T47D (cell line): ENCODE measurements at regions not wholly inside any gene's neighbourhood (a gene's known extent, or its start where the extent isn't known, plus 50 kb on each side); places are given as distances from the start of the nearest gene placed in this dataset.
"Not testable (repeated sequence)": the region's sequence is repeated elsewhere in the genome, so short reads cannot be mapped to it uniquely, and the experiment has no call there.

Source experiments
- DNase-seq, 2 experiments: peaks; one replicate each; pipeline versions ENCODE4 v3.0.0 to v3.0.0-alpha.2; 2011 to 2012; ENCODE audit warnings: low read depth in 1 of 2, low spot score in 1 of 2
- JUND ChIP-seq: IDR thresholded peaks from 2 replicates; pipeline ENCODE4 v1.6.1; 2012; ENCODE audit warnings: low read depth
- in situ Hi-C: cut with HindIII; loops from 2 replicates; pipeline ENCODE4 v1.10.0; 2016; ENCODE audit warnings: low sequenced_read_pairs, low pct_unique_long_range_greater_than_20kb

DNA sequence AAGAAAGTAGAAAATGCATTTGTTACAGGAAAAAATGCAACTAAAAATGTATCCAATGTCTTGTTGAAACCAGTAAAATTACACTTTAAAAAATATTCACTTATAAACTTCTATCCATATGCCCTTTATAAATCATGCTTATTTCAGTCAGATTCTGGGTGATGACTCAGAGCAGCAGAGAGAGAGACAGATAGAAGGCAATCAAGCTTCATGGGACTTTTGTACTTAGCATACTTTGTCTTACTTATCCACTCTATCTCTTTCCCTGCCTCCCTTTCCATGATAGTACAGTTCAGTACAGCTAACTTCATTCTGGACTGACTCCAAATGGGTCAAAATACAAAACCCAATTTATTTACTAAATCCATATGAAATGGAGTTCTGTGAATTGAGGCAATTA is 1438.2 kb downstream of the ZPLD1 start:
- in situ Hi-C loops, result no loop called here
- TF ChIP-seq JUND, result no peak

DNA sequence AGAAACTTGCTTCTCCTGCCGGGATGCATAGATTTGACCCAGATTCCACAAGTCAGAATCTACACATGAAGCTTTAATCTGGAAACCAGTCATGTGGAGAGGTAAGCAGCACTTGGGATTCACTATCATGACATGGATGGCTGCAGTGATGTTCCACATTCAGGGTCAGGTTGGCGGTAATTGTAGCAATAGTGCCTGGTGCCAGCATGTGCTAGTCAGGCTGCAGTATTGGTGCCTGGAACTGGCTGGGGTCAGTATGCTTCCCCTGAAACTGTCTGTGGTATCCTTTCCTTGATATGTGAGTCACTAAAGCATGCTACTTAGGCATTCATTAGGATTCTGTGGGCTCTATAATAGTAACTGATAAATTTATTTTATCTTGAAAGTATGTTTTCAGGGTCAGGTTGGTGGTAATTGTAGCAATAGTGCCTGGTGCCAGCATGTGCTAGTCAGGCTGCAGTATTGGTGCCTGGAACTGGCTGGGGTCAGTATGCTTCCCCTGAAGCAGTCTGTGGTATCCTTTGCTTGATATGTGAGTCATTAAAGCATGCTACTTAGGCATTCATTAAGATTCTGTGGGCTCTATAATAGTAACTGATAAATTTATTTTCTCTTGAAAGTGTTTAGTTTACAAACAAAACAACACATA is 1439.2 kb downstream of the ZPLD1 start:
- in situ Hi-C loops, result no loop called here
- no peak for DNase-seq
- TF ChIP-seq JUND, result no peak

More for the DNA sequence above, 1438.2 kb downstream of the ZPLD1 start:
- no peak for DNase-seq

DNA sequence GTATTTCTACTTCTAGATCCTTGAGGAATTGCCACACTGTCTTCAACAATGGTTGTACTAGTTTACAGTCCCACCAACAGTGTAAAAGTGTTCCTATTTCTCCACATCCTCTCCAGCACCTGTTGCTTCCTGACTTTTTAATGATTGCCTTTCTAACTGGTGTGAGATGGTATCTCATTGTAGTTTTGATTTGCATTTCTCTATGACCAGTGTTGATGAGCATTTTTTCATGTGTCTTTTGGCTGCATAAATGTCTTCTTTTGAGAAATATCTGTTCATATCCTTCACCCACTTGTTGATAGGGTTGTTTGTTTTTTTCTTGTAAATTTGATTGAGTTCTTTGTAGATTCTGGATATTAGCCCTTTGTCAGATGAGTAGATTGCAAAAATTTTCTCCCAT is 1447.0 kb downstream of the ZPLD1 start:
- in situ Hi-C loops, DNase-seq: not testable (repeated sequence)

- DNase-seq, result no peak
- in situ Hi-C loops, result no loop called here
- no peak for TF ChIP-seq JUND
Observed at GRCh38 chr3:103889675-103890074, 1454.9 kb downstream of the ZPLD1 start.

- in situ Hi-C loops, result no loop called here
- DNase-seq, result peak in 1 of 2 experiments; percentile 24
- TF ChIP-seq JUND, result no peak
Observed at GRCh38 chr3:103894162-103894822, 1459.5 kb downstream of the ZPLD1 start.

GRCh38 chr3:103899328-103899727 is 1464.5 kb downstream of the ZPLD1 start:
- in situ Hi-C loops, result no loop called here
- TF ChIP-seq JUND, result no peak
- DNase-seq, result no peak

DNA sequence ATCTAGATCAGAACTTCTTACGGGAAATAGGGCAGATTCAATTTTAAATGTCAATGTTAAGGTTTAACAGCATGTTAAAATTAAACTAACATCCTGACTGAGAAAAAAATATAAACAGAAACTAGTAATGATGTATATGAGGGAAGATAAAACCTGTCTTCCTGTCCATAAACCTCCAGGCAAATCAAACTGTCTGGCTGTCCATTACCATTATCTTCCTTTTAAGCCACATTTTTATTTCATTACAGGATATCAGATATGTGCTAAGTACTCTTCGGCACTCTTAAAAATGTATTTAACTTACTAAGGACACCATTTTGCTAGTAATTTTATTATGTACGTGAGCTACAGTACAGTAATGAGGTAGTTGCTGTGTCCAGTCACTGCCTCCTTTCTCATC is 1461.7 kb upstream of the ALCAM start:
- no peak for TF ChIP-seq JUND
- DNase-seq, result no peak
- in situ Hi-C loops, result no loop called here

GRCh38 chr3:103906304-103906703 is 1460.4 kb upstream of the ALCAM start:
- DNase-seq, result no peak
- in situ Hi-C loops, result no loop called here
- no peak for TF ChIP-seq JUND

- in situ Hi-C loops, result no loop called here
- no peak for DNase-seq
- no peak for TF ChIP-seq JUND
Observed at GRCh38 chr3:103906808-103907207, 1459.9 kb upstream of the ALCAM start.

DNA sequence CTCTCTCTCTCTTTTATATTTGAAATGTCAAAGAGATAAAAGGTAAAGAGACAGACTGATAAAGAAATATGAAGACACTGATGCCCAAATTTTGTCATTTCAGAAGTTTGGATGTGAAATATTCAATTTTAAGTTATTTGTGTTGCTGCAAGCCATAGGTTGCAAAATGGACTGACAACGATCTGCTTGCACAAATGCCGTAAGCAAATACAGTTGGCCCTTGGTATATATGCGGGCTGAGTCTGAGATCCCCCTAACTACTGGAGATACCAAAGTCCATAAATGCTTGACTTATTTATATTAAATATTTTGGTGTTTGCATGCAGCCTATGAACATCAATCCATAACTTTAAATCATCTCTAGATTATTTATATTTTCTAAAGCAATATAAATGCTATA is 1459.1 kb upstream of the ALCAM start:
- no peak for TF ChIP-seq JUND
- in situ Hi-C loops, result no loop called here
- no peak for DNase-seq

DNA sequence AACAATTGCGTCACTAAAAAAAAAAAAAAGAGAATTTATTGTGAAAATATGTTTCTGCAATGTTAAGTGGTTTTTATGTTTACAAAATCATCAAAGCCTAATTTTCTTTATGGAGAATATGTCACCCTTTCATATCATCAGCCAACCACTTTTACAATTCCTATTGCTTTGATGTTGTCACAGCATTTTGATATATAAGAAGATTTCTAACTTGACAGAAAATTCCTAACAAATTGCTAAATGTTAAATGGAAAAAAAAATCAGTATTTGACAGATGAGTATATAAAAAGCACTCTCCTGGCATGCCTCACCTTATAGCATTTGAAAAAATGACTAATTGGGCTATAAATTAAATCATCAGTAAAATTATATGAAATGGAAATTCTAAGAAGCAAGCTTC is 1457.3 kb upstream of the ALCAM start:
- in situ Hi-C loops, result no loop called here
- DNase-seq, result no peak
- TF ChIP-seq JUND, result no peak

DNA sequence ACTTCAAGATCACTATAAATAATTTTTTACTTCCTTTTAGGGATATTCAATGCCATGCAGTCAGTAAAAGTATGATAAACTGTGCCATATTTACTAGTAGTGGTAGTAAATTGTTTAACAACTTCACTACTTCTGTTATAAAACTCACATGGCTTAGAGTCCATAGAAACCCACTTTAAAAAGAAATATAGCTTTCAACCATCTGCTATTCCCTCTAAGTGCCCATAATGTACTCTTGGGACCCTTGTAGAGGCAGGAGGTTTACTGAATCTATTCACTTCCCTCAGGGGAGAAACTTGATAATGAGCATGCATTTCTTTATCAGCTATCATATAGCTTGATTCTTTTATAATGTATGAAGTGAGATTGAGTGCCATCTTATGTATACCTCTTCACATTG is 1448.4 kb upstream of the ALCAM start:
- TF ChIP-seq JUND, result no peak
- in situ Hi-C loops, result no loop called here
- no peak for DNase-seq

DNA sequence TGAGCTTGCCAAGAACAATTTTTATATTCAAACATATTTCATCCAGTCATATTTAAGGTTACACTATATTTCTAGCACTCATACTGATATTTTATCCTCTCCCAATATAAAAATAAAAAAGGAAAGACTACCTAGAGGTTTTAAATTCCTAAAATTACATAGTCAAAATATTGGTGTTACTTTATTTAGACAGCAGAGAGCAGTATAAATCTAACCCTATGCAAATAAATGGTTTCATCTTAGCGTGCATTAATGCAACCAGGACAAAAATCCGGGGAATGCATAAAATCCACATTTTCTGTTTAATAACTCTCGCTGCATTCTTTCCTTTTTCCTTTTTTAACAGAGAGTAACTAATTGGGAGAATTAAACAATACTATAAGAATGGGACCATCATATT is 1447.4 kb upstream of the ALCAM start:
- in situ Hi-C loops, result no loop called here
- TF ChIP-seq JUND, result no peak
- DNase-seq, result no peak

GRCh38 chr3:103923907-103924306 is 1442.8 kb upstream of the ALCAM start:
- in situ Hi-C loops, result no loop called here
- TF ChIP-seq JUND, result no peak
- DNase-seq, result no peak
